ENCODE measurements at regions not wholly inside any gene's neighbourhood (a gene's known extent, or its start where the extent isn't known, plus 50 kb on each side); places are given as distances from the start of the nearest gene placed in this dataset.

DNA sequence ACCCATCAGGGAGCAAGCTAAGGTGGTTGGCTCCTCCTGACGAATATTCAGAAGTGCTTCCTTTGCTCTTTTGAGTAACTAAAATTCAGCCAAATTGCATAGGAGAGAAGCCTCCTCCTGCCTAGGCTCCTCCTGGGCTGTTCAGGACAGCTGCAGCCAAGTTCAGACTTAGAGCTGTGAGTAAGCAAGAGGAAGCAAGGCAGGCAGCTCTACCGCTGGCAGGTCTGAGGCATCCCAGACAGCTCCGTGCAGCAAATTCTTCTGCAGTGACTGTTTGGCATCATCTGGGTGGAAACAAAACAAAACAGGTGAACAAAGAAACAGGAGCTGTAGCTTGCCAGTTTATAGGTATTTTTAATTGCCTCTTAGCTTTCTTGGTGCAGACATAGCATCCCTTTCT lies 421.0 kb downstream of the GADD45G start:
- TF ChIP-seq, protein P1, sequence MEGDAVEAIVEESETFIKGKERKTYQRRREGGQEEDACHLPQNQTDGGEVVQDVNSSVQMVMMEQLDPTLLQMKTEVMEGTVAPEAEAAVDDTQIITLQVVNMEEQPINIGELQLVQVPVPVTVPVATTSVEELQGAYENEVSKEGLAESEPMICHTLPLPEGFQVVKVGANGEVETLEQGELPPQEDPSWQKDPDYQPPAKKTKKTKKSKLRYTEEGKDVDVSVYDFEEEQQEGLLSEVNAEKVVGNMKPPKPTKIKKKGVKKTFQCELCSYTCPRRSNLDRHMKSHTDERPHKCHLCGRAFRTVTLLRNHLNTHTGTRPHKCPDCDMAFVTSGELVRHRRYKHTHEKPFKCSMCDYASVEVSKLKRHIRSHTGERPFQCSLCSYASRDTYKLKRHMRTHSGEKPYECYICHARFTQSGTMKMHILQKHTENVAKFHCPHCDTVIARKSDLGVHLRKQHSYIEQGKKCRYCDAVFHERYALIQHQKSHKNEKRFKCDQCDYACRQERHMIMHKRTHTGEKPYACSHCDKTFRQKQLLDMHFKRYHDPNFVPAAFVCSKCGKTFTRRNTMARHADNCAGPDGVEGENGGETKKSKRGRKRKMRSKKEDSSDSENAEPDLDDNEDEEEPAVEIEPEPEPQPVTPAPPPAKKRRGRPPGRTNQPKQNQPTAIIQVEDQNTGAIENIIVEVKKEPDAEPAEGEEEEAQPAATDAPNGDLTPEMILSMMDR (IDR thresholded peaks at IDR 0.05; ENCODE audit: poor library complexity, severe bottlenecking), result no peak
- TF ChIP-seq EZH2 (IDR thresholded peaks at IDR 0.05; ENCODE audit: borderline replicate concordance, insufficient read depth, low read length, poor library complexity, severe bottlenecking) (no peak), SMC3 (conservative IDR thresholded peaks at IDR 0.05; ENCODE audit: poor library complexity) (no peak), EP300 (conservative IDR thresholded peaks at IDR 0.05; ENCODE audit: poor library complexity, severe bottlenecking) (no peak), MXI1 (conservative IDR thresholded peaks at IDR 0.05; ENCODE audit: poor library complexity, severe bottlenecking) (no peak)
